ENCODE measurements at regions not wholly inside any gene's neighbourhood (a gene's known extent, or its start where the extent isn't known, plus 50 kb on each side); places are given as distances from the start of the nearest gene placed in this dataset.

- Mint-ChIP-seq H3K36me3 (ENCODE audit: low read depth, unreplicated experiment) (no peaks in the 10 kb centered on the region), H3K27ac (ENCODE audit: unreplicated experiment) (no peak overlapping the region), H3K9me3 (ENCODE audit: unreplicated experiment) (no peaks in the 10 kb centered on the region), H3K4me3 (ENCODE audit: unreplicated experiment) (no peak overlapping the region), H3K4me1 (ENCODE audit: unreplicated experiment) (no peaks in the 10 kb centered on the region), H3K27me3 (ENCODE audit: unreplicated experiment) (no peaks in the 10 kb centered on the region)
- TF ChIP-seq, protein P1, sequence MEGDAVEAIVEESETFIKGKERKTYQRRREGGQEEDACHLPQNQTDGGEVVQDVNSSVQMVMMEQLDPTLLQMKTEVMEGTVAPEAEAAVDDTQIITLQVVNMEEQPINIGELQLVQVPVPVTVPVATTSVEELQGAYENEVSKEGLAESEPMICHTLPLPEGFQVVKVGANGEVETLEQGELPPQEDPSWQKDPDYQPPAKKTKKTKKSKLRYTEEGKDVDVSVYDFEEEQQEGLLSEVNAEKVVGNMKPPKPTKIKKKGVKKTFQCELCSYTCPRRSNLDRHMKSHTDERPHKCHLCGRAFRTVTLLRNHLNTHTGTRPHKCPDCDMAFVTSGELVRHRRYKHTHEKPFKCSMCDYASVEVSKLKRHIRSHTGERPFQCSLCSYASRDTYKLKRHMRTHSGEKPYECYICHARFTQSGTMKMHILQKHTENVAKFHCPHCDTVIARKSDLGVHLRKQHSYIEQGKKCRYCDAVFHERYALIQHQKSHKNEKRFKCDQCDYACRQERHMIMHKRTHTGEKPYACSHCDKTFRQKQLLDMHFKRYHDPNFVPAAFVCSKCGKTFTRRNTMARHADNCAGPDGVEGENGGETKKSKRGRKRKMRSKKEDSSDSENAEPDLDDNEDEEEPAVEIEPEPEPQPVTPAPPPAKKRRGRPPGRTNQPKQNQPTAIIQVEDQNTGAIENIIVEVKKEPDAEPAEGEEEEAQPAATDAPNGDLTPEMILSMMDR (IDR thresholded peaks at IDR 0.05; ENCODE audit: unreplicated experiment), result no peak
- DNase-seq (ENCODE audit: low spot score), result no peak
Observed at GRCh38 chr14:45680531-45680930, 427.5 kb upstream of the MIS18BP1 start.

GRCh38 chr14:45679853-45680252 lies 426.9 kb upstream of the MIS18BP1 start:
- no peak for DNase-seq (ENCODE audit: low spot score)
- TF ChIP-seq, protein P1 (IDR thresholded peaks at IDR 0.05; ENCODE audit: unreplicated experiment), result no peak
- Mint-ChIP-seq H3K27ac (ENCODE audit: unreplicated experiment) (no peak overlapping the region), H3K9me3 (ENCODE audit: unreplicated experiment) (no peaks in the 10 kb centered on the region), H3K36me3 (ENCODE audit: low read depth, unreplicated experiment) (no peaks in the 10 kb centered on the region), H3K4me3 (ENCODE audit: unreplicated experiment) (no peak overlapping the region), H3K27me3 (ENCODE audit: unreplicated experiment) (no peaks in the 10 kb centered on the region), H3K4me1 (ENCODE audit: unreplicated experiment) (no peaks in the 10 kb centered on the region)

DNA sequence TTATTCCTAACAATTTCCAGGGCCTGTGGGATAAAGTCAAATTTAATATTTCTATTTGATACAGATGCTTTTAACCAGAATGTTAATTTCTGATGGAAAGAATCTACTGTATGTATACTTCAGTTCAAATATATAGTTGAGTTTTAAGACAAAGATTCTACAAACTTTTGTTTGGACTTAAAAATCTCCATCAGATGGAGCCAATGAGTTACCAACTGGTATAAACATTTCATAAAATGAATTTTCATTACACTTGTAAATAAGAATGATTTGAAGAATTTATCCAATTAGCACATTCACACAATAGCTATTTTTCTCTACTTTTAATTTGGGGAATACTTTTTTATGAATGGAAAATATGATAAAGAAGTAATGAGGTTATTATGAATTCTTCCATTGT lies 425.2 kb upstream of the MIS18BP1 start:
- no peak overlapping the region for H3K4me3 Mint-ChIP-seq (ENCODE audit: unreplicated experiment)
- TF ChIP-seq, protein P1 (IDR thresholded peaks at IDR 0.05; ENCODE audit: unreplicated experiment), result no peak
- H3K27me3 Mint-ChIP-seq (ENCODE audit: unreplicated experiment), result no peaks in the 10 kb centered on the region
- no peaks in the 10 kb centered on the region for H3K36me3 Mint-ChIP-seq (ENCODE audit: low read depth, unreplicated experiment)
- H3K9me3 Mint-ChIP-seq (ENCODE audit: unreplicated experiment), result no peaks in the 10 kb centered on the region
- H3K4me1 Mint-ChIP-seq (ENCODE audit: unreplicated experiment), result no peaks in the 10 kb centered on the region
- no peak overlapping the region for H3K27ac Mint-ChIP-seq (ENCODE audit: unreplicated experiment)
- no peak for DNase-seq (ENCODE audit: low spot score)

DNA sequence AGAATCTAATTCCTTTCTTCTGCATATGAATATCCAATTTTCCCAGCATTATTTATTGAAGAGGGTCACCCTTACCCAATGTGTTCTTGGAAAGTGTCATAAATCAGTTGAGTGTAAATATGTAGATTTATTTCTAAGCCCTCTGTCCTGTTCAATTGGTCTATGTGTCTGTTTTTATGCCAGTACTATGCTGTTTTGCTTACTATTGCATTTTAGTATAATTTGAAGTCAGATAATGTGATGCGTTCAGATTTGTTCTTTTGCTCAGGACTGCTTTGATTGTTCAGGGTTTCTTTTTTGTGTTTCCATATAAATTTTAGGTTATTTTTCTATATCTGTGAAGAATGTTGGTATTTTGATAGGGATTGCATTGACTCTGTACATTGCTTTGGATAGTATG lies 420.4 kb upstream of the MIS18BP1 start:
- DNase-seq (ENCODE audit: low spot score), result no peak
- TF ChIP-seq, protein P1 (IDR thresholded peaks at IDR 0.05; ENCODE audit: unreplicated experiment), result no peak
- no peaks in the 10 kb centered on the region for H3K9me3 Mint-ChIP-seq (ENCODE audit: unreplicated experiment)
- H3K4me1 Mint-ChIP-seq (ENCODE audit: unreplicated experiment), result no peaks in the 10 kb centered on the region
- H3K36me3 Mint-ChIP-seq (ENCODE audit: low read depth, unreplicated experiment), result no peaks in the 10 kb centered on the region
- no peaks in the 10 kb centered on the region for H3K27me3 Mint-ChIP-seq (ENCODE audit: unreplicated experiment)
- H3K4me3 Mint-ChIP-seq (ENCODE audit: unreplicated experiment), result no peak overlapping the region
- no peak overlapping the region for H3K27ac Mint-ChIP-seq (ENCODE audit: unreplicated experiment)

- TF ChIP-seq, protein P1 (IDR thresholded peaks at IDR 0.05; ENCODE audit: unreplicated experiment), result peak; percentile 24
- peak; percentile 5 for DNase-seq (ENCODE audit: low spot score)
- H3K36me3 Mint-ChIP-seq (ENCODE audit: low read depth, unreplicated experiment), result no peaks in the 10 kb centered on the region
- H3K27ac Mint-ChIP-seq (ENCODE audit: unreplicated experiment), result no peak overlapping the region
- H3K4me3 Mint-ChIP-seq (ENCODE audit: unreplicated experiment), result no peak overlapping the region
- H3K27me3 Mint-ChIP-seq (ENCODE audit: unreplicated experiment), result no peaks in the 10 kb centered on the region
- H3K4me1 Mint-ChIP-seq (ENCODE audit: unreplicated experiment), result no peaks in the 10 kb centered on the region
- no peaks in the 10 kb centered on the region for H3K9me3 Mint-ChIP-seq (ENCODE audit: unreplicated experiment)
Observed at GRCh38 chr14:45664668-45665356, 411.8 kb upstream of the MIS18BP1 start.
